ENCODE measurements at regions not wholly inside any gene's neighbourhood (a gene's known extent, or its start where the extent isn't known, plus 50 kb on each side); places are given as distances from the start of the nearest gene placed in this dataset.

DNA sequence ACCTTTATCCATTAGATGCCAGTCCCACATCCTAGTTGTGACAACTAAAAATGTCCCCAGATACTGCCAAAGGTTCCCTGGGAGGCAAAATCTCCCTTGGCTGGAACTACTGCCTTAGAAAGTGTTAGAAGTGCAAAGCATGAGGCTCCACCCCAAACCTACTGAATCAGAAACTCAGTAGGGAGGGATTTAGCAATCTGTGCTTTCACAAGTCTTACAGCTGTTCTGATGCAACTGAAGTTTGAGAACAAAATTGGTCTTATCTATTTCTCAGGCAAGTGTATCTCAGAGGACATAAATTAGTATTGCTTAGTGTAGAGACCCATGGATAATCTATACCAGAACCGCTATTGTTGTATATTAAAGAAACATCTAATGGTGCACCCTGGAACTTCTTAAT is 70.2 kb downstream of the CLDN1 start:
- FAIRE-seq (no peak), DNase-seq (ENCODE audit: insufficient read length, low spot score) (no peak)

DNA sequence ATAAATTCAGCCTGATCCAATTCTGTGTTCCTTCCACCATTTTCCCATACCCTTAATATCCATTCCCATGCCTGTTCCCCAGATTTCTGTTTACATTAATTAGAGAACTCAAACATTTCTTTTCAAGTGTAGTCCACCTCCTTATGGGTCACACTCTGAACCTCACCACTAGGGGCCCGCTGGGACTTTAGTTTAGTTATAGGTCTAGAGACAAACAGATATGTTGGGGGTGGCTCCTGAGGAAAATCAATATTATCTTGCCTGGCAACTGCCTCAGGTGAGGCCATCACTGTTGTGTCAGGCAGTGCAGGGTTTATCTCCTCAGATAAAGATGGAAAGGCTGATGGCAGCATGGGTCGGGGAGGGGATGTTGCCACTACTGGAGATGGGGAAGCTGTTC is 72.8 kb downstream of the CLDN1 start:
- DNase-seq (ENCODE audit: insufficient read length, low spot score) (no peak), FAIRE-seq (no peak)

DNA sequence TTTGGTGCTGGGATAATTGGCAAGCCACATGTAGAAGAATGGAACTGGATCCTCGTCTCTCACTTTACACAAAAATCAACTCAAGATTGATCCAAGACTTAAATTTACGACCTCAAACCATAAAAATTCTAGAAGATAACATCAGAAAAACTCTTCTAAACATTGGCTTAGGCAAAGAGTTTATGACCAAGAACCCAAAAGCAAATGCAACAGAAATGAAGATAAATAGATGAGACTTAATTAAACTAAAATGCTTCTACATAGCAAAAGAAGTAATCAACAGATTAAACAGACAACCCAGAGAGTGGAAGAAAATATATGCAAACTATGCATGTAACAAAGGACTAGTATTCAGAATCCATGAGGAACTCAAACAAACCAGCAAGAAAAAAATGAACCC is 80.1 kb downstream of the CLDN1 start:
- no peak for DNase-seq (ENCODE audit: insufficient read length, low spot score)
- FAIRE-seq: no peak

DNA sequence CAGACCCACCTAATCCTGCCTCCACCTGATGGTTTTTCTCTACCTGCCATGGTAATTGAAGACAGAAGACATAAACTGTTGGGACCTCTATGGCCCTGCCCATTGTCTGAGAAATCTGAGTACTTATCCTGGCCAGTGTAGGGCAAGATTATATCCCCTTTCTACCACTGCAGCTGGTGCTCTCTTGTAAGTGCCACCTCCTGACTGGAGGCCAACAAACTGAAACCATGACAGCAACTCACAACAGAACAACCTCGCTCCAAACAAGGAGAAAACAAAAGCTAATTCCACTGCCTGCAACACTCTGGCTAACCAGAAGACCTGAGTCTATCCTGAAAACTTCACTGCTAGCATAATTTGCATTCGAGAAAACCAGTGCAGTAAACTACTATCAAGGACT is 82.9 kb downstream of the CLDN1 start:
- no peak for FAIRE-seq
- DNase-seq (ENCODE audit: insufficient read length, low spot score): no peak

DNA sequence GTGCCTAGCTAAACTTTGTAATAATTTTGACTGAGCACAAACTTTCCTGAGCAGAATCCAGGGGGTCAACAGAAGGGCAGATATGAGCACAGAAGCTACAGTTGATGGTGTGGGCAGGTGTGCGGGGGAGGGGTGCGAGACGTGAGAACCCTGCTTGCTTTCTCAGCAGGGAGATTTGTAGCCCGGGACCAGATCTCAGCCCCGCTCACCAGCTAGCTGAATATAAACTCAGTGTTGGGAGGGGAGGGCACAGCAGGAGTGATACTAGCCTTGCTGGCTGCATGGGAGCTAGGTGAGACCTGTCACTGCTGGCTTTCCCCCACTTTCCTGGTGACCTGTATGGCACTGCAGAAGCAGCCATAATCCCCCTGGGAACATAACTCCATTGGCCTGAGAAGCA is 83.4 kb downstream of the CLDN1 start:
- DNase-seq (ENCODE audit: insufficient read length, low spot score): no peak
- FAIRE-seq: no peak

DNA sequence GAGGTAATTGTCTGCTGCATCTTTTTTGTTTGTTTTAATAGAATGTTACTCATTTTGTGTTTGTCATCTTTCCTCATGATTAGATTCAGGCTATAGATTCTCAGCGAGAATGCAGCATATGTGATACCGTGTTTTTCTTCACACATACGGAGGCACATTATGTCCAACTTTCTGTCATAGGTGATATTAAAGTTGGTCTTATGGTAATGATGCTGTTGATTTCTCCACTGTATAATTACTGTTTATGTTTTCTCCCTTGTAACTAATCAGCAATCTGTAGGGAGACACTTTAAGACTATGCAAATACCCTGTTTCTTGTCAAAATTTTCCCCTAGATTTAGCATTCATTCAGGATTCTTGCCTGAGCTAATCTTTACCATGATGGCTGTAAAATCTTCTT is 87.6 kb downstream of the CLDN1 start:
- DNase-seq (ENCODE audit: insufficient read length, low spot score): no peak
- no peak for FAIRE-seq

DNA sequence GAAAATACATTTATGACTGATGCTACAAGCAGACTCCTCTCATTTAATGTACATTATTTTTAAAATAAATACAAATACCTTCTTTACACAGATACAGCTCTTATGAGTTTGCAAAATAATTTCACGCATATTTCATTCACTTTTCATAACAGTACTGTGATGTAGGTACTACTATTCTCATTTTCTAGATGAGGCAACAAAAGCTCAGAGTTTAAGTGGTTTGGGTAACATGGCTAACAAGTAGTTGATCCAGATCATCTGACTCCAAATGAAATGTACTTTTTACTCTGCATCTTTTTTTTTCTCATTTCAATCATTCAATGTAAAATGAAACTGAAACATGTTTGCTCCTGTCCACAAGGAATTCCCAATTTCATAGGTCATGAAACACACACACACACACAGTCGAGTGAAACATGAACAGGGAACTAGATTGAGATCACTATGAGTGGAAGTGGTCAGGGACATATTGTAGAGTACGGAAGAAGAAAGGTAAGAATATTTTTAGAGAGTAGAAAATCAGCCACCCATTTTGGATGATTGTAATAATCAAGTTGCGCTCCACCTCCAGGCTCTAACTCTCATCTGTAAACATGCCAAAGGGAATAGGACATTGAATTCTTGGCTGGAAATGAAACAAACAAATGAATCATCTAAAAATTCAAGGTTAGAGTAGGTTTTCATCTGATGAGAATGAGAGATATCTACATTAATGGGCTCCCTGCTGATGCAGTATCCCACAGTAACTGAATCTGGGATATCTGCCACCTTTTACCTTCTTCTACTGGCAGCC is 92.4 kb downstream of the CLDN1 start:
- DNase-seq (ENCODE audit: insufficient read length, low spot score) (no peak), FAIRE-seq (no peak)

DNA sequence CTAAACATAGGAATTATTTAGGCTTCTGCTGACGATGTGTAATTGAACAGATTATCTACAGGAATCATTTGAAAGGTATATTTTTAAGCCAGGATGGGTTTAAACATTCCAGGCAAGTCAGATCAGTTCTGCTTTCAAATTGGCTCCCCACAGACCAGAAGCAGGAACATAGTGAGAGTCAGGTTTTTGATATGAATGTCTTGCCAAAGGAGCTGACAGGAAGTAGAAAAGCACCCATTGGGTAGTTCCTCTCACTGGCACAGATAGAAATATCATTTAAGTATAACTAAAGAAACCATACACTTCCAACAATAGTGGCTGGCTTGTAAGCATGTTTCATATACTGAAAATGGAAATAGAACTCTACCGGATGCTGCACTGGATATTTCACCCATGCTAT is 95.2 kb downstream of the CLDN1 start:
- FAIRE-seq (no peak), DNase-seq (ENCODE audit: insufficient read length, low spot score) (no peak)

DNA sequence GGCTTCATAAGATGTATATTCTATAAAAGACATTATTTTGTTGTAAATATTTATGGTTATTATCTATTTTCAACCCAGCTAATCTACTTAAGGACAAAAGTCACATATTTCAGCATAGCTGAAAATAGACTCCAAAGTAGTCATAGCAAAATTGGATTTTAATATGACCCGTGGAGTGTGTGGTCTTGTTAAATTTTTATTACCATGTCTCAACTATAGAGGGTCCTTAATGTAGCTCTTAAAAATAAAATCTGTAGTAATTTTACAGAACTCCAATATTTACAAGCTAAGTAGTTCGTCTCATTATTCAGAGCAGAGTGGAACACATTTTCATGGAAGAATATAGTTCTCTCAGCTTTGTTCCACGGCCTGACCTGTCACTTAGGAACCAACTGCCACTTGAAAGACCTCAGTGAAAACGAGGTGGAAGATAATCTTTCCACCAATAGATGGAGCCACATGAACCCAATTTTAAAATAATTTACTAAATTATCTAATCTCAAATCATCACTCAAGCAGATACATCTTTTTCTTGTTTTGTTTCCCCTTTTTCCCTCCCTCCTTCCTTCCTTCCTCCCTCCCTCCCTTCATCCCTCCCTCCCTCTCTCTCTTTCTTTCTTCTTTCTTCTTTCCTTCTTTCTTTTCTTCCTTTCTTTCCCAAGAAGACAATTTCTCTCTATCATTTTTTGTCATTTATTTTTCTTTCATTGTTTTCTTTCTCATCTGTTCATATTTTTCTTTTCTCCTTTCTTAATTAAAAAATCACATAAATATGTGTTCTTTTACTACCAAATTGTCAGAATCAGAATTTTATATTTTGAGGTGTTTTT is 97.2 kb downstream of the CLDN1 start:
- FAIRE-seq: no peak

DNA sequence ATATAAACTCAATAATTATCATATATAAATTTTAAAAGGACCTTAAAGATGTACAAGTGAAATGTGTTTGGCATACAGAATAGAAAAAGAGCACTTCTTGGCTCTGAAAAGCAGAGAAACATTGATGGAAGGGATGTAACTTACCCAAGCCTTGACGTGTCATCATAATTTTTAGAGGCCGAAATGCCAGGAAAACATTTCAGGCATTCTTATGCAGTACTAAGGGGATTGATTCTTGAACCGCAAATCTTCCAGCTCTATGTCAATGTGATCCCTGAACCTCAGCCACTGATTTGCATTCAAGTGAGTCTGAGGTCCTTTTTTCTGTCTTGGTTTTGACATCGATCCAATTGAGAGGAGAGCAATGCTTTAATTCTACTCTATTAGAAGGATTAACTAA is 97.8 kb downstream of the CLDN1 start:
- FAIRE-seq: no peak
- DNase-seq (ENCODE audit: insufficient read length, low spot score): no peak

More for the DNA sequence above, 97.2 kb downstream of the CLDN1 start:
- peak; percentile 9 for DNase-seq (ENCODE audit: insufficient read length, low spot score)

DNA sequence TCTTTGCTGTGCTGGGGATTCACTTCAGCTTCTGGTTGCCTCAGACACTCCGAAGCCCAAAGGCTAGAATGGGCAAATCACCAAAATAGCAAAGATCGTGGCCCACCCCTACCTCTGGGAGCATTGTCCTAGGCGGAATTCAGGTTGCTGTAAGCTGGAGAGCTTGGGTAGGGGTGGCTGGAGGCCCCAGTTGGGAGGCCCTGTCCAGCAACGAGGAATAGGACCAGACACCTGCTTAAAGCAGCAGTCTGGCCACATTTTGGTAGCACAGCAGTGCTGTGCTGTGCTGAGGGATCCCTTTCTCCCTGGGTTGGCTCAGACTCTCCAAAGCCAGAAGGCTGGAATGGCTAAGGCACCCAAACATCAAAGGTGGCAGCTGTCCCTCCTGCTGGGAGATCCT is 99.3 kb downstream of the CLDN1 start:
- no peak for DNase-seq (ENCODE audit: insufficient read length, low spot score)
- no peak for FAIRE-seq

DNA sequence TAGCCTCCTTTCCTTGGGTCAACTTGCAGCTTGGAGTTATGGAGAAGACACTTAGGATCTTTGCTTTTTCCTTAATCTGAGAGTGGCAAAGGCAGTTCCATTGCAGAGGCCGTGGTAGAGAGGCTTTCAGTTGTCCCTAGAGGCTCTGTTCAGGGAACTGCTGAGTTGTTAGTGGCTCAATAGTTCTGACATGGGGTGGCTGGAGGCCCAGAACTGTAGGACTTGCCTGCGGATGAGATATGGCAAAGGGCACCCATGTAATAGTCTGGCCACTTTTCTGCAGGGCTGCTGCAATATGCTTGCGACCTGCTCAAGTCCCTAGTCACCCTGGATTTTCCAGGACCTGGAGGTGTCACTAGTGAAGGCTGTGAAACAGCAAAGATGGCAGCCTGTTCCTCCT is 99.9 kb downstream of the CLDN1 start:
- DNase-seq (ENCODE audit: insufficient read length, low spot score) (no peak), FAIRE-seq (no peak)

DNA sequence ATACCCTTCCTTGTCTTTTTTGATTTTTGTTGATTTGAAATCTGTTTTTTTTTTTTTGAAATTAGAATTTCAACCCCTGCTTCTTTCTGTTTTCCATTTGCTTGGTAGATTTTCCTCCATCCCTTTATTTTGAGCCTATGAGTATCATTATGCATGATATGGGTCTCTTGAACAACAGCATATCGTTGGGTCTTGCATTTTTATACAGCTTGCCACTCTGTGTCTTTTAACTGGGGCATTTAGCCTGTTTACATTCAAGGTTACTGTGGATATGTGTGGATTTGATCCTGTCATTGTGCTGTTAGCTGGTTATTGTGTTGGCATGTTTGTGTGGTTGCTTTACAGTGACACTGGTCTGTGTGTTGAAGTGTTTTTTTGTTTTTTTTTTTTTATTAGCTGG is 99.7 kb upstream of the P3H2 start:
- no peak for FAIRE-seq
- no peak for DNase-seq (ENCODE audit: insufficient read length, low spot score)

DNA sequence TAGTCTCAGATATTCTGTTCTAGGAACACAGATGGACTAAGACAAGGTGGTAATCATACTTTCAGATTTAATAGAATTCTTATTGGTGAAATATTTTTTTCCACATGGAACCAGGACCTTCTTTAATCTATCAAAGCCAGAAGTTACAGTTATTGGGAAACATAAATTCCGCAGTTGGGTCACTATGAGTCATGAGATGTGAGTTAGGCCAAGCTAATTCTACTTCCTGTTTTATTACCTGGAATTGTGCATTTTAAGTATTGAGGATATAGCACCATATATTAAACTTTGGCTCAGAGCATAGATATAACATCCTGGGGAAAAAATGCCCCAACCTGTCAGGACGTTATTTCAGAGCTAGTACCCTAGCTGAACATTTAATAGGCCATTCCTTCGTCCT is 96.4 kb upstream of the P3H2 start:
- no peak for FAIRE-seq
- no peak for DNase-seq (ENCODE audit: insufficient read length, low spot score)

DNA sequence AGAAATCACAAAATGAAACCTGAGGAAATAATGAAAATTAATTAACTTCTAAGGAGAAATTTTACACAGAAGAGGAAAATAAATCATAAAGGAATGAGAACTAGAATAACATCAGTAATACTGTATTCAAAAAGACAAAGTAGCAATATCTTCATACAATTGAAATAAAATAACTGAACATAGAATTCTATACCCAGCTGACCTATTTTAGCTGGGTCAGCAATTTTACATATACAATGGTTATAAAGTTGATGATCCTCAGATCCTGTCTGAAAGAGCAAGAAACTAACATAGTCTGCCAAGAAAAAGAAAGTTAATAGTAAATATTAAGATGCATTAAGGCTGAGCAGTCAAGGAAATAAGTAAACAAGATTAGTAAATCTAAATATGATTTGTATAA is 93.0 kb upstream of the P3H2 start:
- FAIRE-seq: no peak
- DNase-seq (ENCODE audit: insufficient read length, low spot score): no peak

DNA sequence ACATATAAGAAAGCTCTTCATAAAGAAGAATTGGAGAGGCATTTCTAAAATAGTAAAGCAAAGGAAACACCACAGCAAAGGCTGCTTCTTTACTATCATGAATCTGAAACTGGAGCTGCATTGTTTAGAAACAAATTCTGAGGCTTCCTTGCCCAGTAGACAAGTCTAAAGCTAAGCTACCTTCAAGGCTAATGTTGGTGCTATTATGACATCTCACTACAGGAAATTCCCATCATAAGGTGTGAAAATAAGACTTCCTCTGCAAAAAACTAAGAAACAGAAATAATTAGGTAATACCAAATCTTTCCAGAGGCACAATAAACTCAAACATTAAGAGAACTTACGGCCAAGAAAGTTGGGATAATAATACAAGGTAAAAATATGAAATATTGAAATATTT is 89.9 kb upstream of the P3H2 start:
- FAIRE-seq: no peak
- DNase-seq (ENCODE audit: insufficient read length, low spot score): no peak

DNA sequence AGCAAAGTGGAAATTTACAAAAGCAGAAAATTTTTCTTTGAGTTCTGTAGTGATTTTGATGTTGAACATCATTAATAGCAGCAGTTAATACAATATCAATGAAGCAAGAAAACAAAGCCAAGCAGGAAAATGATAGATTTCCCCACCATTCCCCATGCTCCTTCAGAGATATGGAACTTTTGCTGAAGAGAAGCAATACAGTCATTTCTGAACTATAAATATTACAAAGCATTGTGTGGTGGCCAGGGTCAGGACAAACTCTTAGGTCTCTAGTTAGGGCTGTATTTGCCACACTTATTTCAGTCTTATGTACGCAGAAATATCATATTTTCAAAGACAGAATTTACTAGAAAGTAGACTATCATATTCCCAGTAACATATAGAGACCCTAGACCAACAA is 88.8 kb upstream of the P3H2 start:
- DNase-seq (ENCODE audit: insufficient read length, low spot score) (no peak), FAIRE-seq (no peak)

DNA sequence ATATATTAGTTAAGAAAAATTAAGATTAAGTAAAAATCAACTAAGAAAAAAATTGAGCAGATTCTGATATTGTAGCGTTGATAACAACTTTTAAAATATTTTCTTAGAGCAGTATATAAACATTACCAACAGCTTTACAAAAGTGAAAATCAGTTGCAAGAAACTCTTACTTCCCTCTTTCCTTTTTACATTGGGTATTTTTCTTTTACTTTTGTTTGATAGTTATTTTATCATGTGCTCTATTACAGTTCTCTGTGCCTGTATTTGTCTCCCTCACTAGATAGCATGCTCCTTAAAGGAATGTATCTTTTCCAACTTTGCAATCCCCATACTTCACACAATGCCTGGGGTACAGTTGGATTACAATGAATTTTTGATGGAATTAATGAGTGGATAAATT is 87.5 kb upstream of the P3H2 start:
- FAIRE-seq (no peak), DNase-seq (ENCODE audit: insufficient read length, low spot score) (no peak)

DNA sequence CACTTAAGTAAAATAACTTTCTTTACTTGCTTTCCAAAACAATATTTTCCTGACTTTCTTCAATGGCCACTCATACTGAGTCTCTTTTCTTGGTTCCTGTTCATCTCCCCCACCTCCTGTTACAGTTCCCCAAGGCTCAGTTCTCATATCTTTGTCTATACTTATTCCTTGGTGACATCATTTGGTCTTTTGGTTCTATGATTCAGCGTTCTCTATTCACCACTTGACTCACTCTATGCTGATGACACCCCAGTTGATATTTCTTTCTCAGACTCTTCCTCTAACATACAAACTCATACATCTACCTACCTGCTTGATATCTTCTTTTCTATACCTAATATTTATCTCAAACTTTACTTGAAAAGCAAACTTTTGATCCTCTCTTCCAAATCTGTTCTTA is 85.0 kb upstream of the P3H2 start:
- no peak for DNase-seq (ENCODE audit: insufficient read length, low spot score)
- FAIRE-seq: no peak

DNA sequence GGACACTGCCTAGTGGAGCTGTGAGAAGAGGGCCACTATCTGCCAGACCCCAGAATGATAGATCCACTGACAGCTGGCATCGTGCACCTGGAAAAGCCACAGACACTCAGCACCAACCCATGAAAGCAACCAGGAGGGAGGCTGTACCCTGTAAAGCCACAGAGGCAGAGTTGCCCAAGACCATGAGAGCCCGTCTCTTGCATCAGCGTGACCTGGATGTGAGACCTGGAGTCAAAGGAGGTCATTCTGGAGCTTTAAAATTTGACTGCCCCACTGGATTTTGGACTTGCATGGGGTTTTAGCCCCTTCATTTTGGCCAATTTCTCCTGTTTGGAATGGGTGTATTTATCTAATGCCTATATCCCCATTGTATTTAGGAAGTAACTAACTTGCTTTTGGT is 83.5 kb upstream of the P3H2 start:
- FAIRE-seq: no peak
- DNase-seq (ENCODE audit: insufficient read length, low spot score): no peak

DNA sequence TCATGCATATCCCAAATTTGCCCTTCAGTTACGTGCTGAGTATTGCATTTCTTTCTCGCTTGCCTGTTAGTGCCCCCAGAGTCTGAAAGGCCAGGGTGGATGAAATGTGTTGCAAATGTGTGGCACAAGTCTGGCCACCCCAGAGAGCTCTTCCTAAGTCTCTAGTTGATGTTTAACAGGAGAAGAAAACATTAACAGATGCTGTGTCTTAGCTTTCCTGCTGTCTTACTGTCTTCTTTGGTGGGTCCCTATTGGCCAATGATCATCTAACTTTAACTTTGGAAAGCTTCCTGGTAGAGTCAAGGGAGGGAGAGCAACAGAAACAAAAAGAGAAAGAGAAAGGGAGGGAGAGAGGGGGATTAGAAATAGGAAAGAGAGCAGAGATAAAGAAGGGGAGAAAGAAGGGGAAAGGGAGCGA is 76.7 kb upstream of the P3H2 start:
- no peak for DNase-seq (ENCODE audit: insufficient read length, low spot score)
- FAIRE-seq: no peak

DNA sequence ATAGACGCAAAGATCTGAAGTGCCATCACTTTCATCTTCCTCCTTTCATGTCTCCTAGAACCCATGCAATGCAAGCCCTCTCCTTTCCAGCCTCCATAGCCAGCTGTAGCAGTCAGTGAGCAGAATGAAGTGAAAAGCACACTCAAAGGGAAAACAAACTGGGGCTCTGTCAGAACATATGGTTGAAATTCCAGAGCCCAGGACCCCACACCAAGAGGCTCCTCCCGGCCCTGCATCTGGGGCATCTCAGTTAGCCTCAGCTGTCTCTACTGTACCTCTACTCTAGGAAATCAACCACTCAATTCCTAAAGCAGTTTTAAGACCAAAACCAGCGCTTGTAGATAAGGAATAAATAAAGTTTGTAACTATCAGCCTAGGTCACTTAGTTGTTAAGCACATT is 73.8 kb upstream of the P3H2 start:
- FAIRE-seq: no peak
- no peak for DNase-seq (ENCODE audit: insufficient read length, low spot score)

Measured in HTR-8/SVneo (cell line).